ENCODE measurements at regions not wholly inside any gene's neighbourhood (a gene's known extent, or its start where the extent isn't known, plus 50 kb on each side); places are given as distances from the start of the nearest gene placed in this dataset.

GRCh38 chr5:130290219-130290618 lies 386.0 kb downstream of the CHSY3 start:
- DNase-seq: no peak

GRCh38 chr5:130289132-130290088 lies 385.1 kb downstream of the CHSY3 start:
- DNase-seq: no peak

- no peak for DNase-seq
These were observed 383.2 kb downstream of the CHSY3 start for GRCh38 chr5:130287438-130287837.

GRCh38 chr5:130286971-130287370 lies 382.7 kb downstream of the CHSY3 start:
- no peak for DNase-seq

- DNase-seq: no peak
These were observed 377.8 kb downstream of the CHSY3 start for GRCh38 chr5:130282049-130282448.

GRCh38 chr5:130280528-130281217 lies 376.4 kb downstream of the CHSY3 start:
- DNase-seq: no peak

GRCh38 chr5:130279386-130279785 lies 375.1 kb downstream of the CHSY3 start:
- DNase-seq: no peak

- DNase-seq: no peak
These were observed 373.9 kb downstream of the CHSY3 start for GRCh38 chr5:130278136-130278535.

- no peak for DNase-seq
These were observed 373.3 kb downstream of the CHSY3 start for GRCh38 chr5:130277522-130277921.

GRCh38 chr5:130277002-130277401 lies 372.7 kb downstream of the CHSY3 start:
- no peak for DNase-seq

GRCh38 chr5:130272837-130273236 lies 368.6 kb downstream of the CHSY3 start:
- DNase-seq: no peak

- no peak for DNase-seq
These were observed 366.5 kb downstream of the CHSY3 start for GRCh38 chr5:130270786-130271185.

- DNase-seq: no peak
These were observed 364.2 kb downstream of the CHSY3 start for GRCh38 chr5:130268489-130268888.

- no peak for DNase-seq
These were observed 363.7 kb downstream of the CHSY3 start for GRCh38 chr5:130267926-130268325.

GRCh38 chr5:130260481-130260880 lies 356.2 kb downstream of the CHSY3 start:
- no peak for DNase-seq

GRCh38 chr5:130251931-130252330 lies 347.7 kb downstream of the CHSY3 start:
- DNase-seq: no peak

GRCh38 chr5:130243641-130244040 lies 339.4 kb downstream of the CHSY3 start:
- DNase-seq: no peak

- DNase-seq: no peak
These were observed 333.5 kb downstream of the CHSY3 start for GRCh38 chr5:130237721-130238120.

Measured in NCI-H526 treated with DMSO at 0.1 percent for 48 hours (cell line).